RWPE1 (cell line): ENCODE measurements at regions not wholly inside any gene's neighbourhood (a gene's known extent, or its start where the extent isn't known, plus 50 kb on each side); places are given as distances from the start of the nearest gene placed in this dataset.

Source experiments
- CTCF ChIA-PET: fragments of 350-600 bp; sonication (Branson Sonifier 250); formaldehyde crosslinking; extraction: SDS; loops from one replicate; lab custom pipeline; 2021; lab: Yijun Ruan, JAX
- POLR2A ChIA-PET: fragments of 400-600 bp; formaldehyde crosslinking; extraction: SDS; loops from one replicate; lab custom pipeline; 2020; ENCODE audit warnings: antibody characterized with exemption; ENCODE audit not compliant: low non-redundant PET; lab: Yijun Ruan, JAX
- DNase-seq: peaks from one replicate; pipeline ENCODE4 v3.0.0; 2012; ENCODE audit warnings: low spot score
- H3K27ac ChIP-seq: fragments of 450-650 bp; 2 replicates; pipeline ENCODE4 v1.5.1; 2017
- CTCF ChIP-seq: fragments of 450-650 bp; conservative IDR thresholded peaks from 2 replicates; pipeline ENCODE4 v1.5.1; 2017; ENCODE audit warnings: low read depth, mild to moderate bottlenecking

GRCh38 chr14:75368333-75368732 lies 59.5 kb upstream of the JDP2 start:
- no peak overlapping the region for H3K27ac ChIP-seq
- no peak for TF ChIP-seq CTCF
- no peak for DNase-seq
- ChIA-PET CTCF (no interaction called here), POLR2A (no interaction called here)

GRCh38 chr14:75369506-75369905 lies 58.3 kb upstream of the JDP2 start:
- no peak for DNase-seq
- POLR2A ChIA-PET = no interaction called here

GRCh38 chr14:75370416-75371205 lies 57.2 kb upstream of the JDP2 start:
- TF ChIP-seq CTCF = no peak
- ChIA-PET POLR2A (no interaction called here), CTCF (no interaction called here)
- no peak for DNase-seq
- no peak overlapping the region for H3K27ac ChIP-seq

More at GRCh38 chr14:75369506-75369905, 58.3 kb upstream of the JDP2 start:
- no peak overlapping the region for H3K27ac ChIP-seq
- no peak for TF ChIP-seq CTCF
- CTCF ChIA-PET = no interaction called here

- TF ChIP-seq CTCF = no peak
- no peak overlapping the region for H3K27ac ChIP-seq
- ChIA-PET POLR2A (no interaction called here), CTCF (no interaction called here)
- no peak for DNase-seq
Observed at GRCh38 chr14:75371297-75371696, 56.5 kb upstream of the JDP2 start.

GRCh38 chr14:75372260-75372659 lies 55.6 kb upstream of the JDP2 start:
- no peak for TF ChIP-seq CTCF
- ChIA-PET CTCF (no interaction called here), POLR2A (no interaction called here)
- no peak for DNase-seq
- no peak overlapping the region for H3K27ac ChIP-seq

GRCh38 chr14:75373133-75373532 lies 54.7 kb upstream of the JDP2 start:
- no peak overlapping the region for H3K27ac ChIP-seq
- no peak for TF ChIP-seq CTCF
- ChIA-PET CTCF (no interaction called here), POLR2A (no interaction called here)
- no peak for DNase-seq
